ENCODE measurements at regions not wholly inside any gene's neighbourhood (a gene's known extent, or its start where the extent isn't known, plus 50 kb on each side); places are given as distances from the start of the nearest gene placed in this dataset.

DNA sequence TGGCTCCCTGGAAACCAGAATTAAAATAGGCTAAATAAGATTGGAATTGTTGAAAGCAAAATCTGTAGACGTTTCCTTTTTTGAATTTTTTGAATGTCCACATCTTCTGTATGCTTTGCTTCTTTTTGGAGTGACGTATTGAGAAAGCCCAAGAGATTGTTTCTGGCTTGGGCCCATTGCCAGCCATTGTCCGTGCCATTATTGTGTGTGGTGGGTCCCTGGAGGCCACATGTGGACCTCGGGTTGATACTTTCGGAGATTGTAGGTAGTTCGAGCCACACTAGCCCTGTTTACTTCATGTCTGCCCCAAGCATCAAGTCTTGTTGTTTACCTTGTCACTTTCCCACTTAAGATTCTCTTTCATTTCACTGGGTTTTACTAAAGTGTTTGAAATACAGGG lies 106.0 kb downstream of the PALM2AKAP2 start:
- DNase-seq, result no peak

DNA sequence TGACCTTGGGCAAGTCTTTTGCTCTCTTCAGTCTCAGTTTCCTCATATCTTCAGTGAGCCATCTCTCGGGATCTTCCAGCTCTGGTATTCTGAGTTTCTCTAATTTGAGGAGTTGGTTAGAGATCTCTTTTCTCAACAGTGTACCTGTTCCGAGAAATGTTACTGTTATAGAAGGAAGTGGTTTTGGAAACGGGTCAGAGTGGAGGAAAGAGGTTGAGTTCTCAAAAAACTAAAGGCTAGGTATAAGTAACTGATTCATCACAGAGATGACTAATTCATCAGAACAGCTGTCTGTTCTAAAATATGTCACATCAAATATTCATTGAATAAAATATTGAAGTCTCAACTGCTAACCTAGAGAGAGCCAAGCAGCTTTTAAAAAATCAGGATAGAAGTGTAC lies 106.6 kb downstream of the PALM2AKAP2 start:
- DNase-seq, result no peak

DNA sequence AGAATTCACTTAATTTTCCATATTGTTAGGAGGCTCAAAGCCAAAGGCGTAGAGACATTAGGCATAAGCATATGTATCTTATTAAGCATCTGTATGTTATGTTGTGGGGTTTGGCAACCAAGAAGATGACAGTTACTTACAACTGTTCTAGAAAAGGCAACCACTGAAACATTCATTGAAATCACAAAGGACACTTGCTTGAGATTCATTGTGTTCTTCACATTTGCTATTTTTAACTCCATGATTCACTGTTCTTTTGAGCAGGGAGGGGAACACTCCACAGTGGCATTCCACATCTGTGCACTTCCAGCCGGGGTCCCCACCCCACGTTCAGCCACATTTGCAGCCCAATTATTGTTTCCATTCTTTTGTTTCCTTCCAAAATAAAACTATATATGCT lies 107.1 kb downstream of the PALM2AKAP2 start:
- DNase-seq, result no peak

DNA sequence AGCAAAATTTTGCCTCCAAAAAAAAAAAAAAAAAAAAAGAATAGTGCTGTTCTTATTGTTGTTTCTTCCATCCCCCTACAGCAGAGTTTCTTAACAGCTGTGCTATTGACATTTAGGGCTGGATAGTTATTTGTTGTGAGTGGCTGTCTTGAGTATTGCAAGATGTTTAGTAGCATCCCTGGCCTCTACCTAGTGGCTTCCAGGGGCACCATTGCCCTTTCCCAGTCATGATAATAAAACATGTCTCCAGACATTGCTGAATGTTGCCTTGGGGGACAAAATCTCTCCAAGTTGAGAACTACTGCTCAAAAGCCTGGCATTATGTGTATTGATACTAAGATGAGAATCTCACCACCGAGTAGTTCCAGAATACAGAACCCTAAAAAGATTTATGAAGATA lies 108.7 kb downstream of the PALM2AKAP2 start:
- no peak for DNase-seq

DNA sequence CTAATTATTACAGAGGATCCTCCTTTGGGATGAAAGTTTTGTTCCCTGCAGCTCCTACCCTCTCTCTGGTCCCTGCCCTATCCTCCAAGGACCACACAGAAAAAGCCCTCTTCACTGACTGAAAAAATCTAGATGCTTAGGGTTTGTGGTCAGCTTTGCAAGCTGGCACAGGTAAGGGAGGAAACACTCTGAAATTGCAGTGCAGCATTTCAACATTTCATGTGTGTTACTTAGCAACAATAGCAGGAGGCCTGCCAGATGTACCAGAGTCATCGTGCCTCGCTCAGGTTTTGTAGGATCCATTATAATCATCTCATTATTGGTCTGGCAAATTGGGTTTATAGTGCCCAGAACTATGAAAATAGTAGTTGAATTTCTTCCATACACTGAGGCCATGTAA lies 109.5 kb downstream of the PALM2AKAP2 start:
- DNase-seq, result peak; percentile 45

DNA sequence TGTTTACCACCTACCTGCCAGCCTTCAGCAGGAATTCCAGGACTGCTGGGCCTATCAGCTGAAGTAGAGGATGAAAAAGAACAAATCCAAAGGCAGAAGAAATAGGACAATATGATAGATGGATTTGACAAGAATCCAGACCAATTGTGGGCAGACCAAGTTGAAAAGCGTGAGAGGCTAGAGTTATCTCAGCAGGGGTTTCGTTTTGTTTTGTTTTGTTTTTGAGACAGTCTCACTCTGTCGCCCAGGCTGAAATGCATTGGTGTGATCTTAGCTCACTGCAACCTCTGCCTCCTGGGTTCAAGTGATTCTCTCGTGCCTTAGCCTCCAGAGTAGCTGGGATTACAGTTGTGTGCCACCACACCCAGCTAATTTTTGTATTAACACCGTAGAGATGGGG lies 113.2 kb downstream of the PALM2AKAP2 start:
- no peak for DNase-seq

DNA sequence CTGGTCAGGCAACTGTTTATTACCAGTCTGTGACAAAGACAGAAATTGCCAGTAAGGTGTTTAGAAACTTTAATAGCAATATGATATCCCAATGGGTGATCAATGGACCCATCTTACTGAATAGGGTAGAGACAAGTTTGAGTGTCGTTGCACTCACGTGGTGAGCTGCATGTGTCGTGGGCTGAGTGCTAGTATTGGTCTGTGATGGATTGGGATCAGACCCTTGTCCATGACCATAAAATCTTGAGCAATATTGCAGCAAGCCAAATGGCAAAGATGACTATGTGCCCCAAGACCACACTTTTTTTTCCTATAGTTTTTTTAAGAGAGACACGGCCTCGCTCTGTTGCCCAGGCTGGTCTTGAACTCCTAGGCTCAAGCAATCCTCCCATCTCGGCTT lies 114.5 kb downstream of the PALM2AKAP2 start:
- DNase-seq, result no peak

DNA sequence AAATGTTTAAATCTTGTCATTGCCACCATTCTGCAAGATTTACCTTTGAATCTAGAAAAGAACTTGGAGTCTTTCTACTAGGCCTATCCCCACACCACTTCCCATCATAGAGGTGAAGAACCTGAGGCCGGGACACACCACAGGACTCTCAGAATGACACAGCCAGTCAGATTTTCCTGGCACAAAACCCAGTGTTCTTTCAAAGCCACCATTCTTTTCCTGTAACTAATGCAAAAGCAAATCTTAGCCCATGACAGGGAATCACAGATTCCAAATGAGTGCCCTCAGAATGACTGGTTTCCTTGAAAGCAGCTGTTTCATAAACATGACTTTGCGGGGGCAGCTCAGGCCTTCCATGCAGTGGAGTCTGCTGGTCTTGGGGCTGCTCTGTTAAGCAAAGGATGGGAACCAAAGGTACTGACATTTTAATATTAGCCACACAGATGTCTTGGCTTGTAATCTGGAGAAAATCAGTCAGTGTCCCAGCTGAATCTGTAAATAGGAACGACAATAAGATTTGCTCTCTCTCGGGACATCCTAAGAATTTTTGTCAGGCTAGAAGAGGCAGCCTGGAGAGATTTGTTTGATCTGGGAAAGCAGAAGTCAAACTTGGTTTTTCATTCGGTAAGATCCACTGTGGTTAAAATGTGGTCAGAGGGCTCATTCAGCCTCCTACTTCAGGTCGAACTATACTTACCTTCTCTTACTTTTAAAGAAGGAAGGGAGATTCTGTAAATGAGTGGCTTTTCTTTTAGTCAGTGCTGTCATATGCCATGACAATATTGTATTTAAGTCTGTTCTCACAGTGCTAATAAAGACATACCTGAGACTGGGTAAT lies 115.1 kb downstream of the PALM2AKAP2 start:
- DNase-seq, result peak; percentile 74

DNA sequence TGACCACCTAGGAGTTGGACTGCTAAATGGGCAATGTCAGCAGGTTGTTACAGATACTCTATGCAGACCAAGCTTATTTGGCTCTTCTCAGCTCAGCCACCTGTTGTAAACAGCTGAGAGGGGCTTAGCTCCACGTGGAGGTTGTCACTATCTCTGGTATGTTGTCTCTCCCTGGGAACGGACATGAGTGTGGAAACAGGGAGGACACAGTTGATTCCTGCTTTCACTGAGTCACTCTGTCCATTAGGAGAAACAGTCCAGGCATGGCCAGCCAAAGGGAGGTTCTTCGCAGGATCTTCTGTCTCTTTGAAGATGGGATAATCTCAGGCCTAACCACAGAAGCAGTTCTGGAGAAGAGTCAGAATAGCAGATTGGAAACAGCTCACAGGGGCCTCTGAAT lies 121.2 kb downstream of the PALM2AKAP2 start:
- peak; percentile 81 for DNase-seq

DNA sequence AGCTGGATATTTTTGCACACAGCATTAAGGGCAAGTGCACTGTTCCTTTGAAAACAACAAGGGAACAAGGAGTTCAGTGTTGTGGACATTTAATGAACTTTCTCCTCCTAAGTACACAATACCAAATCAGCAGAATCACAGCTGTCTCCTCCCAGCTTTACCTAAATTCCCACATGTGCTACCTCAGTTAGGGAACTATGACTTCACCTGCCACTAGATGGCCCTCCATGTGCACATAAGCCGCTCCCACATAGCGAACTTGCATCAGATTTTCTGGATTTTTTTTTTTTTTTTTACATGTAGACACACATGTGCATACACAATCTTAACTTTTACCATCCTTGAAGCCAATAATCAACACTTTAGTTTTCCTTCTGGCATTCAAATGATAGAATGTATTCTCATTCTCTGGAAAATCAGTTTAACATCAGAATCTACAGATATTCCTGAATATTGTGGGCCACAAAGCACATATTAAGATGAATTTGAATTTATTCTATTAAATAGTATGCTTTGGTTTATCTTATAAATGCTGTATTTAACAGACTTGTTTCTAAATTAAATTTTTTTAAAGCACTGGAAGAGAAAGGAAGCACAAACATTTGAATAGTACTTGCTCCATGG lies 123.6 kb downstream of the PALM2AKAP2 start:
- peak; percentile 72 for DNase-seq

DNA sequence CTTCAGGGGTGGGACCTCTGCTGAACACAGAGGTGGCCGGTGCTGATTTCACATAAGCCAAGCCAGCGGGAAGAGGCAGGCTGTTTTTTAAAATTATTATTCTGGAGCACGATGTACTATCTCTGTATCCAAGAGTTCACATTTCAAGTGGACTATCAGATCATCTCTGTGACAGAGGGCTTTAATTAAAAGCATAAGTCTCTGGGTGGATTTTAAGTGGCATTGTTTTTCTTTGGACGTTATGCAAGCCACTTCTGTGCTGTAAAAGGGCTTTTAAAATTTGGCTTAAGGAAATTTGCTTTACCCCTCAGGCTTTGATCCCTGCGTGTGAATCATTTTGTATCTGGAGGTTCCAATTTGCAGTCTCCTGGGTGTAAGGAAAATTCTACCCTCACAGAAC lies 124.7 kb downstream of the PALM2AKAP2 start:
- DNase-seq, result no peak

DNA sequence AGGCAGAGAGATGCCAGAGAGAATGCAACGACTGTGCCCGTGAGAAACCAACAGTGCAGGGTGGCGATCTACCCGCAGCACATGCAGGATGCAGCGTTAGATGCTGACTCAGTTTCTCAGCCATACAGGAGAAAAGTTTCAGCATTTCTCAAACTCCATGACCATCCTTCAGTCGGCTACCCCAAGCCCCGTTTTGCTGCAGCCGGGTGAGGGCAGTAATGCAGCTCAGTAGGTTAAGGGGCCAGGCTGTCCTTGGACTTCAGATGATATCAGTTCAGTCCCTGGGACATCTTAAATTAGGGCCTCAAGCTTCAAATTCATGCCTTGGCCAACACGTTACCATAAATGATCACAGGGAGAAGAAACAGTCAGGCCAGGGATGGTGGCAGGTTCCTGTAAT lies 125.5 kb downstream of the PALM2AKAP2 start:
- DNase-seq, result no peak

DNA sequence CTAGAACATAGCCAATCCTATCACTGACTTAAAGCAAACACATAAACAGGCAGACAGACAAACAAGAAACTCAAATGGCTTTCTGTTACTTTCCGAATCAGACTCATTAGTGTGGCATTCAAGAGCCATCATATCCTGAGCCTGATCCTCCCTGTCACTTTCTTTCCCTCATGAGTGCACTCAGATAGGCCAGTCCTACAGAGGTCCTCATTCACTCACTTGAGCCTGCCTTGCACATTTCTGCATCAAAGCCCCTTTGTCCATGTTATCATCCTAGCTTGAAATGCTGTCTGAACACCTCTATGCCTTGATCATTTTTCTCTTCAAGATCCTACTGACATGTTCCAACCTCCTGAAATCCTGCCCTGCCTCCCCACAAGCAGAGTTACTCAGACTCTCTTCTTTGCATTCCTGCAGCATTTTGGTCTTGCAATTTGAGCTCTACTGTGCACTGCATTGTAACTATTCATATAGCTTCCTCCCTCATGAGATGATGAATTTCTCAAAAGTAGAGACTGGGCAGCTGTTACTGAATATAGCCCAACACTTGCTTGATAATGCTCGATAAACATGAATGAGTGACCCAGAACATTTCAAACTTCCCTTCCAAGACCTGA lies 126.9 kb downstream of the PALM2AKAP2 start:
- no peak for DNase-seq

DNA sequence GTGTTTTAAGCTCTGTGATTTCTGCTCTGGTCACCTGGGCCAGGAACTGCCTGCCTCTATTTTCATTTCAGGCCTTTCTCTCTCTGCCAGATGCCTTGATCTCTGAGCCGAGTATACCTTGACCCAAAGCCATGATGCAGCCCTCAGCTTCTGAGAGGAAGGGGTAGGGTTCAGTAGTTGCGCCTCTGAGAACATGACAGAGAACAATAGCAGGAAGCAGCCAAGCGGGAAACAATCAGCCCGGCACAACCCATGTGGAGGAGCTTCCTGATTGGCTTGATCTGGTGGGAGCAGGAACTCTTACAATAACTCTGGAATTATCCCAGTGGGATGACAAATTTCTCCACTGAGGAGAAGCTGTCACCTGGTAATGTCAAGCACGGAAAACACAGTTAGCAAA lies 127.4 kb downstream of the PALM2AKAP2 start:
- peak; percentile 51 for DNase-seq

DNA sequence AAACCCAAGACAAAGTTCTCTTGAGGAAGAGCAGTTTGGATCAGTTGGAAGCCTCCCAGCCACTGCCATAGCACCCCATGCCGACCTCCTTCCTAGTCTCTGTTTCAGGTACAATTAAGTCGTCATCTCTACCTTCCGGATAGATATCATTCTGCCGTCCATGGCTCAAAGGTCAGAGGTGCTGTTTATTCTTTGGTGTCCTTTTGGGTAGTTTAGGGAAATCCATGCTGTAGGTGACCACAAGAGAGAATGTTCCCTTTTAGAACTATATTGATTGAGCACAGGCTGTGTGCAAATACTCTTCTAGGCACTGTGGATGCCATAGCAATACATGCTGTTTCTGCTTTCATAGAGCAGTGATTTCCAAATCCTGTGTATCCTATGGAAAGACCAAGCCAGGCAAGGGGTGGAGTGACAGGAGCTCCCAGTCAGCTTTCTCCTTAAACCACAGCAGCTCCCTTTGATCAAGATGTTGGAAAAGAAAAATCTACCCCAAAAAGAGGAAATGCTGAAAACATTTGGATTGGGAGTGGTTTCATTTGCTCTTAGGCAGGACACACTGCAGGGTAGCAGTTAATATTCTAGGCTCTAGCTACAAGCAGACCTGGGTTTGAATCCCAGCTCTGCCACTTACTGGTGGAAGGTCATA lies 127.9 kb downstream of the PALM2AKAP2 start:
- no peak for DNase-seq

DNA sequence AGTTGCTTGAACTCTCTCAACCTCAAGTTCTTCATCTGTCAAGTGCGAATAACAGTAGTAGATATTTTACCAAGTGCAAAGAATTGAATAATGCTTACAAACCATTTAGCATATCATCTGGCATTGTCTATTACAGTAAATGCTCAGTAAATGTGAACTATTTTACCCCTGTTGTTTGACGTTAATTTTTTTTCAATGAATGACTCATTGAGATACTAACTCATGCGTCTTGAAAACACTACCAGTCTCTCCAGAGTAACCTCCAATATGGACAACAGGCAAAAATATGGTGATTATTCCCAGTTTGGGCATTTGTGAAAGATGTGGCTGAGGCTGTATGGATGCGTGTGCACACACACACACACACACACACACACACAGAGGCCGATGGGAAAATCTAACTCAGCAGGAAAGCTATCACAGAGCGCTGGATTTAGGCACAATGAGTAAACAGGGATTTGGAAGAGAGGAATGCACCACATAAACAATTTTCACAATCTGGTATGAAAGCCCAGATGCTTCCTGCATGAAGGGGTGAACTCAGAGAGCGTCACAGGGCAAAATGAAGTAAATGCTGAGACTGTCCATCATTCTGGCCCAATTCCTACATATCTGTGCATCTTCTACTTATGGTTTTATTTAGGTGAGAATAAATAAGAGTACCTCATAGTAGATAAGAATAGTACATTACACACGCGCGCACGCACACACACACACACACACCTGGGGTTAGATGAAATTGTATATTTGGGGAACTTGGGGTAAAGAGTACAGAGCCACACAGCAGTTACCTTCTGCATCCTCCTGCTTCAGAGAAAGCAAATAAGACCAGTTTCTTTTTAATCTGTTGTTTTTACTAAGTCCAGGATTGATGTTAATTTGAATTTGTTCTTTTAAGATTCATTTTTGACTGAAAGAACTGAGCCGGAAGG lies 128.7 kb downstream of the PALM2AKAP2 start:
- no peak for DNase-seq

DNA sequence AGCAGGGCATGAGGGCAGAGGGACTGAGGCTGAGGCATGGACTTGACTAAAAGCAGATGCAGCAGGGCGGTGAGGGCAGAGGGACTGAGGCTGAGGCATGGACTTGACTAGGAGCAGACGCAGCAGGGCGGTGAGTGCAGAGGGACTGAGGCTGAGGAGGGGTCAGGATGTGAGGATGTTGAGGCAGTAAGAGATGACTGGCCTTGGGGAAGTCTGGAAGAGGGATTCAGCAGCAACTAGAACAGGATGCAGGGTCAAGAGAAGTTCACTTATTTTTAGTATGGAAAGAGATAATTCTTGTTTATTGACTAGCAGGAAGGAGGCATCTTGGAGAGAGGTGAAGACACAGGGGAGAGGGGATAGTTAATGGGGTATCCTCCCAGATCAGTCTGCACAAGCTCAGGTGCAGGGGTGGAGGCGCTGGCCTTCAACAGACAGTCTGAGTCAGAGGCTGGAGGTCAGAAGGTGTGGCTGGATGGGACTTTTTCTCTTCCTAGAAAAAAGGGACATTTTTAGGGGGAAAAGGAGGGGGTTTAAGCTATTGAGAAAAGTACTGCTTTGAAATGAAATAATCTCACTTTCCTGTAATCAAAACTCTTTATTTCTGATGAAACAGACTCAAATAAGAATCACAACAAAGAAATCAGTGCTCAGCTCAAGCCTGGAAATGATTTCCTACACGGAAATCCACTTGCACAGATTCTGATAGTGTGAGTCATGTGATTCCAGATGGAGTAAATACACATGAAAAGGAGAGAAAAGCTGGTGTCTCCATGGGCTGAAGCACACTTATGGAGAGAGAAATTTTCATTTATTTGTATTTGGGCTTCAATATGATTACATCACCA lies 130.9 kb downstream of the PALM2AKAP2 start:
- no peak for DNase-seq

DNA sequence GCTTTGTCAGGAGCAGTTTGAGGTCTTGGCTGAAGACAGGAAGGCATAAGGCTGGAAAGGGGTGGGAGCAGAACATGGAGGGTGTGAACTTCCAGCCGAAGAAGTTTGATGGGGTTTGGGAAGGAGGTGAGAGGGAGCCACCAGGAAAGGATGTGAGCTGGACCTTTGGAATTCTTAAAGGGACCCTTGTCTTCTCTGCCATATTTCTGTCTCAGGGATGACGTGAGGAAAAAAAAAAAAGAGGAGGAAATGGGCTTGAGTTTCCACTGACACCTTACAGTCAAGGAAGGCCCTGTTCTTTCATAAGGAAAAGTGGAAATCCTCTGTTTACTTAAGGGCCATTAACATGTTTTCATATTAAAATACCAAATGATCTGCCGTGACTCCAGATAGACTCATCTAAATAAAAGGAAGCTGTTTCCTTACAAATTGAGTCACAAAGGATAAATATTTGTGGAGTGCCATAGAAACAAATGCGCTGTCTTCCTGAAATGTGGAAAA lies 132.1 kb downstream of the PALM2AKAP2 start:
- no peak for DNase-seq

DNA sequence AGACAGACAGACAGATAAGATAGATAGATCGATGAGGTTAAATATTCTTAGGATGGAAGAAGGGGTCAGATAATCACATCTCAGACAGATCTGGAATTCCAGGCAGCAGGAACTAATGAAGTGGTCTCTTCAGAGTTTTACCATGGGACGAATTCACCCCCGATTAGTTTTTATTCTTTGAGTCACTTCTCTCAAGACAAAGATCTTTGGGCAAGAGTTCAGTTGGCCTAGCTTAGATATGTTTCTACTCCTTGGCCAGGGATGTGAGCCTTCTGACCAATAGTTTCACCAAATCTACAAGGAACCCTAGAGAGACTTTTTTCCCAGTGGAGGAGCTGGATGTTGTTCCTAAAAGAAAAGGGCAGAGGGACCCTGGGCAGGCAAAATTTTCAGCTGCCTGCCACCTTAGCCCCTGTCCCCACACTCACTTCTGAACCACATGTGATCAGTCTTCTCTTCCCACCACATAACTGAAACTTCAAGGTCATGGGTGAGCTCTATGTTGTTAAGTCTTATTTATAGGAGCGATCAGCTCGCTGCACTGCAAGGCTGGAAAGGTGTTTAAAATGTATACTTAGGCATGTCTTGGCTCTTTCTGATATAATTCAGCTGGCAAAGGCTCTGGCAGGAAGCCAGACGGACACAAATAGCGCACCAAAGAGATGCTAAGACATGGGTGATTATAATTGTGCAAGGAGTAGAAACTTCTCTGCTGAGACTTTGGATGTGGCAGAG lies 132.9 kb downstream of the PALM2AKAP2 start:
- DNase-seq, result no peak

DNA sequence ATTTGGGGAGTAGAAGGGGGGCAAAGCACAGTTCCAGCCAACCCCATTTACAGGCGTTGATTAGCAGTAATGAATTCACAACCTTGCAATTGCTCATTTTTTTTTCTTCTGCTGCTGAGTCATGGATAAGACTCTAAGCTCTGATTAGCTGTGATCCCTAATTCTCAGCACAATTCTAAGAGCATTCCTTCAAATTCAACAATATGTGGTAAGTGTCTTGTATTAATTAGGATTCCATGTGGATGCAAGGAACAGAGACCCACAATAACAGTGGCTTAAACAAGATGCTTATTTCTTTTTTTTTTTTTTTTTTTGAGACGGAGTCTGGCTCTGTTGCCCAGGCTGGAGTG lies 133.4 kb downstream of the PALM2AKAP2 start:
- DNase-seq, result no peak

Data from femur (tissue), 1 donor.